HCT116 (cell line): ENCODE measurements at regions not wholly inside any gene's neighbourhood (a gene's known extent, or its start where the extent isn't known, plus 50 kb on each side); places are given as distances from the start of the nearest gene placed in this dataset.

Experiments
- ATAC-seq: fragments of 200-7000 bp; cut with Tn5 transposase; 2 replicates; pipeline ENCODE4 v1.9.1; 2020; ENCODE audit warnings: mild to moderate bottlenecking, moderate library complexity
- BruUV-seq: library from RNA; stranded (reverse); fragments of 400-500 nt; replicated peaks from 2 replicates; lab custom pipeline; 2021; lab: Mats Ljungman, UMichigan
- CTCF ChIA-PET: fragments of 300-600 bp; sonication (Branson Sonifier 250); formaldehyde crosslinking; loops from one replicate; lab custom pipeline; 2021; ENCODE audit warnings: antibody characterized with exemption; lab: Charles Lee
- POLR2A ChIA-PET: fragments of 300-600, 350-600 bp; sonication (Branson Sonifier 250); formaldehyde crosslinking; loops from one replicate; lab custom pipeline; 2021; ENCODE audit warnings: antibody characterized with exemption; lab: Charles Lee
- RAD21 ChIA-PET, 2 experiments: fragments of 300-600 bp; sonication (Branson Sonifier 250); formaldehyde crosslinking; loops; one replicate each; lab custom pipeline; 2023; ENCODE audit warnings: low total read pairs in 2 of 2; ENCODE audit not compliant: uncharacterized antibody in 2 of 2, unreplicated experiment in 2 of 2, low non-redundant PET in 1 of 2; lab: Charles Lee
- DNase-seq: peaks from one replicate; pipeline ENCODE4 v3.0.0-alpha.2; 2010; ENCODE audit warnings: low read depth, low spot score
- H2AFZ ChIP-seq: fragments of 200-600 bp; shearing (Covaris generic), sonication (generic); 2 replicates; pipeline ENCODE4 v1.6.1; 2017; ENCODE audit warnings: low read depth, mixed run types, mixed read lengths, antibody characterized with exemption, low read length; ENCODE audit not compliant: poor library complexity, severe bottlenecking
- H3K27ac ChIP-seq: 2 replicates; pipeline ENCODE4 v1.5.1; 2012; ENCODE audit warnings: low read depth, low read length
- H3K27me3 ChIP-seq: fragments of 200-600 bp; sonication (generic); 2 replicates; pipeline ENCODE4 v1.6.1; 2016; ENCODE audit warnings: mixed run types, low read length, mixed read lengths; ENCODE audit not compliant: insufficient read depth
- H3K36me3 ChIP-seq, 2 experiments: fragments of 200-500 bp in 1 of 2; fragments of 200-600 bp in 1 of 2; sonication (Bioruptor generic) in 1 of 2; sonication (generic) in 1 of 2; 2 replicates each; pipeline versions ENCODE4 v1.5.1 to v1.6.1; 2014 to 2016; ENCODE audit warnings: low read length in 2 of 2, inconsistent platforms in 1 of 2, mixed read lengths in 1 of 2, mixed run types in 1 of 2; ENCODE audit not compliant: insufficient read depth in 2 of 2, control insufficient read depth in 1 of 2
- H3K4me1 ChIP-seq, 2 experiments: fragments of 200-600 bp in 1 of 2; sonication (generic) in 1 of 2; 2 replicates each; pipeline versions ENCODE4 v1.5.1 to v1.6.1; 2012 to 2017; ENCODE audit warnings: low read length in 2 of 2, inconsistent platforms in 1 of 2, mild to moderate bottlenecking in 1 of 2, mixed read lengths in 1 of 2, mixed run types in 1 of 2, moderate library complexity in 1 of 2; ENCODE audit not compliant: insufficient read depth in 2 of 2, control insufficient read depth in 1 of 2
- H3K4me2 ChIP-seq: fragments of 200-600 bp; sonication (generic); 2 replicates; pipeline ENCODE4 v1.6.1; 2017; ENCODE audit warnings: mixed run types, low read length, mixed read lengths
- H3K4me3 ChIP-seq, 2 experiments: fragments of 200-600 bp in 1 of 2; sonication (generic) in 1 of 2; replicated peaks in 1 of 2; 2 replicates each; pipeline ENCODE4 v1.5.1; 2011 to 2016; ENCODE audit warnings: low read length in 2 of 2, control low read depth in 1 of 2, low read depth in 1 of 2, mild to moderate bottlenecking in 1 of 2, mixed read lengths in 1 of 2, mixed run types in 1 of 2
- H3K79me2 ChIP-seq: fragments of 200-600 bp; sonication (generic); 2 replicates; pipeline ENCODE4 v1.6.1; 2017; ENCODE audit warnings: mild to moderate bottlenecking, mixed run types, low read length, moderate library complexity, mixed read lengths; ENCODE audit not compliant: insufficient read depth
- H3K9ac ChIP-seq: fragments of 200-600 bp; sonication (generic); 2 replicates; pipeline ENCODE4 v1.6.1; 2016; ENCODE audit warnings: low read length, mixed read lengths
- H3K9me2 ChIP-seq: fragments of 200-600 bp; sonication (generic), shearing (Covaris generic); 2 replicates; pipeline ENCODE4 v1.6.1; 2017; ENCODE audit warnings: mixed run types, mild to moderate bottlenecking, moderate library complexity; ENCODE audit not compliant: insufficient read depth
- H3K9me3 ChIP-seq, 2 experiments: fragments of 200-500 bp in 1 of 2; fragments of 200-600 bp in 1 of 2; sonication (Bioruptor generic) in 1 of 2; sonication (generic) in 1 of 2; 2 replicates each; pipeline ENCODE4 v1.6.1; 2014 to 2017; ENCODE audit warnings: low read length in 2 of 2, mixed read lengths in 2 of 2, inconsistent platforms in 1 of 2, low read depth in 1 of 2, mild to moderate bottlenecking in 1 of 2, mixed run types in 1 of 2, moderate library complexity in 1 of 2; ENCODE audit not compliant: control insufficient read depth in 1 of 2, insufficient read depth in 1 of 2
- H4K20me1 ChIP-seq: fragments of 200-600 bp; sonication (generic), shearing (Covaris generic); 2 replicates; pipeline ENCODE4 v1.6.1; 2017; ENCODE audit warnings: mixed run types, mild to moderate bottlenecking, moderate library complexity; ENCODE audit not compliant: insufficient read depth
- CBX3 ChIP-seq: IDR thresholded peaks from 2 replicates; pipeline ENCODE4 v1.6.1; 2012; ENCODE audit warnings: low read depth
- CEBPB ChIP-seq: IDR thresholded peaks from 2 replicates; pipeline ENCODE4 v1.6.1; 2012; ENCODE audit warnings: low read depth
- MAX ChIP-seq: IDR thresholded peaks from 2 replicates; pipeline ENCODE4 v1.6.1; 2012
- POLR2A ChIP-seq: IDR thresholded peaks from 2 replicates; pipeline ENCODE4 v1.7.0; 2011; ENCODE audit warnings: borderline replicate concordance; ENCODE audit not compliant: insufficient read depth, insufficient read length; ENCODE audit errors: extremely low read depth
- SP1 ChIP-seq: IDR thresholded peaks from 2 replicates; pipeline ENCODE4 v1.6.1; 2012; ENCODE audit warnings: low read depth
- TCF7L2 ChIP-seq: IDR thresholded peaks from 2 replicates; pipeline ENCODE4 v1.7.0; 2011; ENCODE audit warnings: borderline replicate concordance, inconsistent platforms; ENCODE audit not compliant: insufficient read depth, insufficient read length; ENCODE audit errors: extremely low read depth
- ZNF274 ChIP-seq: fragments of 200-500 bp; sonication (Bioruptor generic); IDR thresholded peaks from 2 replicates; pipeline ENCODE4 v1.6.1; 2014; ENCODE audit warnings: mild to moderate bottlenecking, low read depth, low read length, inconsistent platforms
- intact Hi-C: fragments of 100-400 bp; cut with micrococcal nuclease; formaldehyde crosslinking; loops from 2 replicates; pipeline ENCODE4 v1.10.0; 2022
- TF ChIP-seq, protein P1 (sequence below), 3 experiments: fragments of 200-600 bp in 1 of 3; sonication (generic) in 1 of 3; IDR thresholded peaks in 2 of 3; conservative IDR thresholded peaks in 1 of 3; 2 replicates each; pipeline ENCODE4 v1.5.1; 2012 to 2017; ENCODE audit warnings: low read depth in 2 of 3, low read length in 2 of 3, antibody characterized with exemption in 1 of 3, borderline replicate concordance in 1 of 3, control low read depth in 1 of 3, mild to moderate bottlenecking in 1 of 3, mixed read lengths in 1 of 3, mixed run types in 1 of 3, moderate library complexity in 1 of 3; ENCODE audit not compliant: insufficient read depth in 1 of 3

- no peaks in the 10 kb centered on the region for H3K79me2 ChIP-seq
- no peak overlapping the region for H3K4me2 ChIP-seq
- no peak for ATAC-seq
- no peak for TF ChIP-seq CBX3
- no peak for TF ChIP-seq SP1
- no peak for TF ChIP-seq CEBPB
- TF ChIP-seq, all 23 proteins: peak for 0
- ChIA-PET RAD21 (no interaction called here), POLR2A (no interaction called here), CTCF (no interaction called here)
- Histone ChIP-seq H3K9me3 (no peaks in the 10 kb centered on the region), H3K27ac (no peak overlapping the region), H3K4me3 (no peak overlapping the region), H3K36me3 (no peaks in the 10 kb centered on the region), H3K27me3 (no peaks in the 10 kb centered on the region), H4K20me1 (no peaks in the 10 kb centered on the region), H3K4me1 (no peaks in the 10 kb centered on the region), H2AFZ (no peak overlapping the region), H3K9me2 (no peaks in the 10 kb centered on the region), H3K9ac (no peak overlapping the region)
- BruUV-seq, result no TSS peak
- intact Hi-C loops, result no loop called here
- no peak for DNase-seq
These were observed 460.3 kb upstream of the PRKX start for GRCh38 chrX:4173743-4174142.

DNA sequence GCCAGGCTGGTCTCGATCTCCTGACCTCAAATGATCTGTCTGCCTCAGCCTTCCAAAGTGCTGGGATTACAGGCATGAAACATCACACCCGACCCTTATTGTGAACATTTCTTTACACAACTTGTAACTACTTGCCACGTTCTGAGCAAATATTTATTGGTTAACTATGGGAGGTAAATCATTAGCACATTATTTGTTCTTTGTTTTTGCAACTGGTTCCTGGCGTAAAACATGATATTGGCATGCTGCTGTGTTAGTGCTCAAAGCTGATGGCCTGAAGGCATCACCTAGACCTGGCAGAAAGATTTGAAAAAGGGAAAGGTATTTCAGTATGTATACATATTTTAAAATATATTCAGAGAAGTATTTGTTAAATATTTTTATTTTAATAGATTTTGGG is 438.3 kb upstream of the PRKX start:
- ChIA-PET CTCF (no interaction called here), POLR2A (no interaction called here), RAD21 (no interaction called here)
- no TSS peak for BruUV-seq
- H3K9me3 ChIP-seq, result no peaks in the 10 kb centered on the region
- ATAC-seq (no peak), DNase-seq (no peak)
- TF ChIP-seq ZNF274, result no peak
- TF ChIP-seq, protein P1, sequence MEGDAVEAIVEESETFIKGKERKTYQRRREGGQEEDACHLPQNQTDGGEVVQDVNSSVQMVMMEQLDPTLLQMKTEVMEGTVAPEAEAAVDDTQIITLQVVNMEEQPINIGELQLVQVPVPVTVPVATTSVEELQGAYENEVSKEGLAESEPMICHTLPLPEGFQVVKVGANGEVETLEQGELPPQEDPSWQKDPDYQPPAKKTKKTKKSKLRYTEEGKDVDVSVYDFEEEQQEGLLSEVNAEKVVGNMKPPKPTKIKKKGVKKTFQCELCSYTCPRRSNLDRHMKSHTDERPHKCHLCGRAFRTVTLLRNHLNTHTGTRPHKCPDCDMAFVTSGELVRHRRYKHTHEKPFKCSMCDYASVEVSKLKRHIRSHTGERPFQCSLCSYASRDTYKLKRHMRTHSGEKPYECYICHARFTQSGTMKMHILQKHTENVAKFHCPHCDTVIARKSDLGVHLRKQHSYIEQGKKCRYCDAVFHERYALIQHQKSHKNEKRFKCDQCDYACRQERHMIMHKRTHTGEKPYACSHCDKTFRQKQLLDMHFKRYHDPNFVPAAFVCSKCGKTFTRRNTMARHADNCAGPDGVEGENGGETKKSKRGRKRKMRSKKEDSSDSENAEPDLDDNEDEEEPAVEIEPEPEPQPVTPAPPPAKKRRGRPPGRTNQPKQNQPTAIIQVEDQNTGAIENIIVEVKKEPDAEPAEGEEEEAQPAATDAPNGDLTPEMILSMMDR (IDR thresholded peaks at IDR 0.05 in 2 of 3, conservative IDR thresholded peaks at IDR 0.05 in 1 of 3; ENCODE audit: borderline replicate concordance in 1 of 3, insufficient read depth in 1 of 3, low read depth in 2 of 3, low read length in 2 of 3), result no peak
- TF ChIP-seq MAX, result no peak
- no peak for TF ChIP-seq POLR2A
- no peak for TF ChIP-seq CEBPB
- TF ChIP-seq TCF7L2, result no peak
- no peaks in the 10 kb centered on the region for H3K79me2 ChIP-seq
- H3K36me3 ChIP-seq, result no peaks in the 10 kb centered on the region
- no peaks in the 10 kb centered on the region for H4K20me1 ChIP-seq
- no peaks in the 10 kb centered on the region for H3K27me3 ChIP-seq
- H3K4me1 ChIP-seq, result no peaks in the 10 kb centered on the region
- no peak overlapping the region for H3K27ac ChIP-seq
- H3K4me3 ChIP-seq, result no peak overlapping the region
- H3K9ac ChIP-seq, result no peak overlapping the region
- no peaks in the 10 kb centered on the region for H3K9me2 ChIP-seq
- intact Hi-C loops, result no loop called here
- no peak overlapping the region for H2AFZ ChIP-seq
- no peak overlapping the region for H3K4me2 ChIP-seq
